H1 (cell line): ENCODE measurements at regions not wholly inside any gene's neighbourhood (a gene's known extent, or its start where the extent isn't known, plus 50 kb on each side); places are given as distances from the start of the nearest gene placed in this dataset.

Experiments
- CTCF ChIA-PET: fragments of 300-600 bp; sonication (Branson Sonifier 250); formaldehyde crosslinking; loops from one replicate; lab custom pipeline; 2021; ENCODE audit not compliant: partially characterized antibody; lab: Charles Lee
- POLR2A ChIA-PET: fragments of 300-600 bp; sonication (Branson Sonifier 250); formaldehyde crosslinking; loops from one replicate; lab custom pipeline; 2021; ENCODE audit warnings: inconsistent platforms; ENCODE audit not compliant: partially characterized antibody; lab: Charles Lee
- DNase-seq, 2 experiments: peaks; one replicate each; pipeline versions ENCODE4 v3.0.0 to v3.0.0-alpha.2; 2010 to 2022; ENCODE audit warnings: low spot score in 2 of 2, low read depth in 1 of 2, mixed read lengths in 1 of 2
- FAIRE-seq: peaks from 2 replicates; lab custom pipeline; 2011; peaks lifted over from hg19 to GRCh38; lab: Jason Lieb, UNC
- H2AFZ ChIP-seq: 2 replicates; pipeline ENCODE4 v1.8.1; 2012; ENCODE audit warnings: low read length, inconsistent platforms
- H2AK5ac ChIP-seq: 2 replicates; pipeline ENCODE4 v1.6.1; 2013; ENCODE audit warnings: low read depth, low read length
- H2BK120ac ChIP-seq: replicated peaks from 2 replicates; pipeline ENCODE3; 2013; ENCODE audit warnings: low read depth, low read length, inconsistent platforms
- H2BK12ac ChIP-seq: 2 replicates; pipeline ENCODE4 v1.6.1; 2013; ENCODE audit warnings: low read depth, low read length
- H2BK15ac ChIP-seq: 2 replicates; pipeline ENCODE4 v1.6.1; 2013; ENCODE audit warnings: low read length
- H2BK20ac ChIP-seq: 2 replicates; pipeline ENCODE4 v1.6.1; 2013; ENCODE audit warnings: low read length
- H2BK5ac ChIP-seq: 2 replicates; pipeline ENCODE4 v1.6.1; 2013; ENCODE audit warnings: low read depth, low read length
- H3K14ac ChIP-seq: 2 replicates; pipeline ENCODE4 v1.6.1; 2013; ENCODE audit warnings: inconsistent platforms; ENCODE audit not compliant: insufficient read length
- H3K18ac ChIP-seq: 2 replicates; pipeline ENCODE4 v1.6.1; 2013; ENCODE audit warnings: low read length; ENCODE audit errors: extremely low read depth
- H3K23ac ChIP-seq: 2 replicates; pipeline ENCODE4 v1.6.1; 2013; ENCODE audit warnings: inconsistent platforms; ENCODE audit not compliant: insufficient read length
- H3K23me2 ChIP-seq: 2 replicates; pipeline ENCODE4 v1.6.1; 2013; ENCODE audit warnings: low read depth, low read length
- H3K27ac ChIP-seq: 2 replicates; pipeline ENCODE4 v1.6.1; 2011; ENCODE audit warnings: low read depth, low read length, inconsistent platforms
- H3K27me3 ChIP-seq, 4 experiments: replicated peaks in 1 of 4; 1 replicate in 1 of 4; 2 replicates in 3 of 4; pipeline versions ENCODE4 v1.6.1 to v1.8.1; 2011 to 2013; ENCODE audit warnings: low read length in 3 of 4, mild to moderate bottlenecking in 3 of 4, inconsistent platforms in 2 of 4, mixed read lengths in 2 of 4, moderate library complexity in 1 of 4; ENCODE audit not compliant: control insufficient read depth in 3 of 4, insufficient read depth in 3 of 4; ENCODE audit errors: extremely low read depth in 1 of 4
- H3K36me3 ChIP-seq, 4 experiments: 2 replicates each; pipeline versions ENCODE4 v1.6.1 to v1.8.1; 2011 to 2013; ENCODE audit warnings: mild to moderate bottlenecking in 4 of 4, low read length in 3 of 4, moderate library complexity in 2 of 4, control low read depth in 1 of 4, inconsistent platforms in 1 of 4; ENCODE audit not compliant: insufficient read depth in 4 of 4, control insufficient read depth in 2 of 4
- H3K4ac ChIP-seq: replicated peaks from 2 replicates; pipeline ENCODE3; 2013; ENCODE audit warnings: low read length, low read depth, mixed read lengths, inconsistent platforms; ENCODE audit not compliant: insufficient read length
- H3K4me1 ChIP-seq, 4 experiments: replicated peaks in 1 of 4; 1 replicate in 1 of 4; 2 replicates in 3 of 4; pipeline versions ENCODE4 v1.6.1 to v1.8.1; 2011 to 2013; ENCODE audit warnings: low read length in 3 of 4, inconsistent platforms in 2 of 4, mixed read lengths in 1 of 4; ENCODE audit not compliant: insufficient read depth in 4 of 4, control insufficient read depth in 3 of 4
- H3K4me2 ChIP-seq, 2 experiments: 2 replicates each; pipeline versions ENCODE4 v1.6.1 to v1.8.1; 2011 to 2013; ENCODE audit warnings: low read depth in 2 of 2, low read length in 2 of 2, control low read depth in 1 of 2, inconsistent platforms in 1 of 2, mild to moderate bottlenecking in 1 of 2; ENCODE audit not compliant: insufficient read depth in 1 of 2
- H3K4me3 ChIP-seq, 4 experiments: fragments of 200-600, 300-600 bp in 1 of 4; sonication (generic), shearing (Covaris generic), sonication (Bioruptor Twin) in 1 of 4; 2 replicates each; pipeline versions ENCODE4 v1.5.1 to v1.8.1; 2011 to 2016; ENCODE audit warnings: low read length in 4 of 4, low read depth in 3 of 4, control low read depth in 2 of 4, inconsistent platforms in 2 of 4, mild to moderate bottlenecking in 2 of 4, mixed read lengths in 1 of 4, moderate library complexity in 1 of 4; ENCODE audit not compliant: insufficient read depth in 2 of 4; ENCODE audit errors: extremely low read depth in 1 of 4
- H3K56ac ChIP-seq: replicated peaks from 2 replicates; pipeline ENCODE3; 2013; ENCODE audit warnings: low read depth, mild to moderate bottlenecking, mixed read lengths, low read length, inconsistent platforms; ENCODE audit not compliant: insufficient read length
- H3K79me1 ChIP-seq: 2 replicates; pipeline ENCODE4 v1.6.1; 2013; ENCODE audit warnings: low read depth, low read length, control low read depth
- H3K79me2 ChIP-seq, 2 experiments: 2 replicates each; pipeline versions ENCODE4 v1.6.1 to v1.8.1; 2012 to 2013; ENCODE audit warnings: low read length in 2 of 2, mild to moderate bottlenecking in 2 of 2, inconsistent platforms in 1 of 2; ENCODE audit not compliant: insufficient read depth in 2 of 2, control insufficient read depth in 1 of 2
- H3K9ac ChIP-seq, 4 experiments: replicated peaks in 1 of 4; 1 replicate in 1 of 4; 2 replicates in 3 of 4; pipeline versions ENCODE4 v1.6.1 to v1.8.1; 2011 to 2013; ENCODE audit warnings: low read depth in 3 of 4, low read length in 3 of 4, control low read depth in 2 of 4, mild to moderate bottlenecking in 2 of 4, moderate library complexity in 2 of 4, inconsistent platforms in 1 of 4; ENCODE audit errors: extremely low read depth in 1 of 4
- H3K9me3 ChIP-seq, 2 experiments: 2 replicates each; pipeline versions ENCODE4 v1.6.1 to v1.8.1; 2012 to 2013; ENCODE audit warnings: mild to moderate bottlenecking in 2 of 2, moderate library complexity in 2 of 2, control low read depth in 1 of 2, inconsistent platforms in 1 of 2, low read depth in 1 of 2, low read length in 1 of 2, mixed read lengths in 1 of 2; ENCODE audit not compliant: insufficient read depth in 2 of 2
- H4K20me1 ChIP-seq, 2 experiments: replicated peaks in 1 of 2; 2 replicates each; pipeline versions ENCODE3 to v1.8.1; 2011 to 2013; ENCODE audit warnings: inconsistent platforms in 2 of 2, low read length in 2 of 2, mild to moderate bottlenecking in 1 of 2; ENCODE audit not compliant: insufficient read depth in 2 of 2, control insufficient read depth in 1 of 2
- H4K5ac ChIP-seq: 2 replicates; pipeline ENCODE4 v1.6.1; 2013; ENCODE audit warnings: low read length, low read depth, mixed read lengths, inconsistent platforms; ENCODE audit not compliant: insufficient read length
- H4K8ac ChIP-seq: 2 replicates; pipeline ENCODE4 v1.8.0; 2013; ENCODE audit warnings: mild to moderate bottlenecking, moderate library complexity, low read length, inconsistent platforms; ENCODE audit not compliant: insufficient read depth; ENCODE audit errors: extremely low read depth
- H4K91ac ChIP-seq: replicated peaks from 2 replicates; pipeline ENCODE3; 2013; ENCODE audit warnings: low read length, mixed read lengths, inconsistent platforms; ENCODE audit not compliant: insufficient read length
- BCL11A ChIP-seq, 2 experiments: IDR thresholded peaks; one replicate each; pipeline ENCODE4 v1.6.1; 2011; ENCODE audit warnings: low read depth in 2 of 2, low read length in 2 of 2, mild to moderate bottlenecking in 2 of 2
- BRCA1 ChIP-seq: IDR thresholded peaks from 2 replicates; pipeline ENCODE4 v1.6.1; 2012; ENCODE audit warnings: low read depth, low read length, improper control_type of control experiment
- CBX8 ChIP-seq: fragments of 300-800, 300-1000 bp; sonication (generic); IDR thresholded peaks from 2 replicates; pipeline ENCODE4 v1.7.1; 2016; ENCODE audit warnings: low read depth, low read length, borderline replicate concordance
- FOSL1 ChIP-seq: IDR thresholded peaks from 2 replicates; pipeline ENCODE4 v1.6.1; 2011; ENCODE audit warnings: mild to moderate bottlenecking, low read depth, low read length, moderate library complexity; ENCODE audit not compliant: insufficient read depth
- RAD21 ChIP-seq, 2 experiments: IDR thresholded peaks in 1 of 2; conservative IDR thresholded peaks in 1 of 2; 2 replicates each; pipeline ENCODE4 v1.6.1; 2011; ENCODE audit warnings: low read depth in 2 of 2, low read length in 2 of 2, improper control_type of control experiment in 1 of 2, inconsistent platforms in 1 of 2, mild to moderate bottlenecking in 1 of 2, moderate library complexity in 1 of 2
- RBBP5 ChIP-seq: IDR thresholded peaks from 2 replicates; pipeline ENCODE4 v1.7.1; 2012; ENCODE audit warnings: low read depth, mild to moderate bottlenecking, inconsistent platforms, low read length, moderate library complexity, borderline replicate concordance
- RFX5 ChIP-seq: IDR thresholded peaks from 2 replicates; pipeline ENCODE4 v1.6.1; 2011; ENCODE audit warnings: low read depth, low read length, improper control_type of control experiment, borderline replicate concordance
- SP1 ChIP-seq: IDR thresholded peaks from 2 replicates; pipeline ENCODE4 v1.6.1; 2011; ENCODE audit warnings: low read depth, low read length
- TAF1 ChIP-seq: IDR thresholded peaks from 2 replicates; pipeline ENCODE4 v1.6.1; 2011; ENCODE audit warnings: mild to moderate bottlenecking, low read depth, low read length
- ZNF274 ChIP-seq: IDR thresholded peaks from 2 replicates; pipeline ENCODE4 v1.7.0; 2012; ENCODE audit warnings: low read length, borderline replicate concordance; ENCODE audit errors: extremely low read depth
- WGBS, 2 experiments: shearing (Covaris generic) in 1 of 2; methylation state at CpG; one replicate each; pipeline versions ENCODE4 v1.1.6 to v1.1.7; 2013 to 2015; ENCODE audit warnings: low lambda C conversion rate in 2 of 2, mixed read lengths in 2 of 2, inconsistent platforms in 1 of 2, low coverage in 1 of 2, missing lambda C conversion rate in 1 of 2; ENCODE audit not compliant: insufficient replicate concordance in 2 of 2, insufficient coverage in 1 of 2, insufficient read length in 1 of 2; ENCODE audit errors: extremely low coverage in 1 of 2, missing lambda C conversion rate in 1 of 2; 5-methylcytosine and 5-hydroxymethylcytosine counted together
- TF ChIP-seq, protein P1 (sequence below): IDR thresholded peaks from 2 replicates; pipeline ENCODE4 v1.6.1; 2012; ENCODE audit warnings: low read length, inconsistent platforms

DNA sequence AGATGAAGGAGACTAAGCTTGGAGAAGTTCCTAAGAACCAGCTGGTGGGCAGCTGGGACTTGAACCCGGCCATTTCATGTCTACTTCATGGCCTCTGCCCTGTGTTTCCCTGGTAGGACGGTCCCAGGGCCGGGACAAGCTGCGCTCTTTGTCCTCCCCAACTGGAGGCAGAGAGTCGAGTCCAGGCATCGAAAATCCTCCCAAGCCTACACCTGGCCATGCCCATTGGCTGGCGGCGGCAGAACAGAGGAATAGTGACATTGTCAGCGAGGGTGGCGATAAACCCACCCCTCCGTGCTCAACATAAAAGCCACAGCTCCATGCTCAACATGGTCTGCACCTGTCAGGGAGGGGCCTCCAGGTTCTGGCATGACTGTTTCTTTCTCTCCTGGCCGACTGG lies 77.7 kb downstream of the RBFOX3 start:
- H3K4ac ChIP-seq = no peak overlapping the region
- no peak overlapping the region for H3K18ac ChIP-seq
- ChIA-PET CTCF (interaction anchor here (0.8 to 1.2 kb wide), 4 partner anchors 15 to 178 kb away, joined by 3 read pairs; no protein-coding TSS in a partner anchor), POLR2A (no interaction called here)
- no peak overlapping the region for H3K9ac ChIP-seq
- no peak overlapping the region for H4K8ac ChIP-seq
- TF ChIP-seq BRCA1 = no peak
- no peak for TF ChIP-seq ZNF274
- no peak for TF ChIP-seq FOSL1
- no peak for TF ChIP-seq RFX5
- no peak for TF ChIP-seq RBBP5
- no peak for TF ChIP-seq SP1
- TF ChIP-seq TAF1 = no peak
- TF ChIP-seq CBX8 = no peak
- TF ChIP-seq, protein P1, sequence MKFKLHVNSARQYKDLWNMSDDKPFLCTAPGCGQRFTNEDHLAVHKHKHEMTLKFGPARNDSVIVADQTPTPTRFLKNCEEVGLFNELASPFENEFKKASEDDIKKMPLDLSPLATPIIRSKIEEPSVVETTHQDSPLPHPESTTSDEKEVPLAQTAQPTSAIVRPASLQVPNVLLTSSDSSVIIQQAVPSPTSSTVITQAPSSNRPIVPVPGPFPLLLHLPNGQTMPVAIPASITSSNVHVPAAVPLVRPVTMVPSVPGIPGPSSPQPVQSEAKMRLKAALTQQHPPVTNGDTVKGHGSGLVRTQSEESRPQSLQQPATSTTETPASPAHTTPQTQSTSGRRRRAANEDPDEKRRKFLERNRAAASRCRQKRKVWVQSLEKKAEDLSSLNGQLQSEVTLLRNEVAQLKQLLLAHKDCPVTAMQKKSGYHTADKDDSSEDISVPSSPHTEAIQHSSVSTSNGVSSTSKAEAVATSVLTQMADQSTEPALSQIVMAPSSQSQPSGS = no peak
- TF ChIP-seq BCL11A (IDR thresholded peaks at IDR 0.05; ENCODE audit: low read depth in 2 of 2, low read length in 2 of 2) = no peak
- TF ChIP-seq RAD21 (IDR thresholded peaks at IDR 0.05 in 1 of 2, conservative IDR thresholded peaks at IDR 0.05 in 1 of 2; ENCODE audit: low read depth in 2 of 2, low read length in 2 of 2) = no peak
- H2BK12ac ChIP-seq = no peak overlapping the region
- H3K23me2 ChIP-seq = no peaks in the 10 kb centered on the region
- no peaks in the 10 kb centered on the region for H3K79me1 ChIP-seq
- H3K27me3 ChIP-seq = no peaks in the 10 kb centered on the region
- H3K4me1 ChIP-seq = peaks cover 5 to 21% (median 15%) of the 10 kb centered on the region in 4 experiments
- H4K5ac ChIP-seq = no peak overlapping the region
- H2AFZ ChIP-seq = no peak overlapping the region
- no peak overlapping the region for H2BK20ac ChIP-seq
- H4K20me1 ChIP-seq = peaks cover 0 to 2% of the 10 kb centered on the region in 2 experiments
- FAIRE-seq (no peak), DNase-seq (no peak)
- no peak overlapping the region for H3K56ac ChIP-seq
- H3K14ac ChIP-seq = no peak overlapping the region
- H3K36me3 ChIP-seq = no peaks in the 10 kb centered on the region
- WGBS, 2 experiments = 88% methylated on average over 12 of the region's 12 CpGs; no CpG with 5 or more reads in 1 of the 2 experiments
- H3K23ac ChIP-seq = no peak overlapping the region
- H3K27ac ChIP-seq = no peak overlapping the region
- no peak overlapping the region for H2BK5ac ChIP-seq
- H3K4me2 ChIP-seq = no peak overlapping the region
- no peak overlapping the region for H3K4me3 ChIP-seq
- no peak overlapping the region for H2BK120ac ChIP-seq
- no peaks in the 10 kb centered on the region for H3K79me2 ChIP-seq
- no peak overlapping the region for H2AK5ac ChIP-seq
- H3K9me3 ChIP-seq = no peaks in the 10 kb centered on the region
- H2BK15ac ChIP-seq = no peak overlapping the region
- peak overlapping the region; percentile 79 for H4K91ac ChIP-seq
